Posterior cingulate gyrus (tissue), 11 donors: ENCODE measurements at regions not wholly inside any gene's neighbourhood (a gene's known extent, or its start where the extent isn't known, plus 50 kb on each side); places are given as distances from the start of the nearest gene placed in this dataset.
"Not testable (repeated sequence)": the region's sequence is repeated elsewhere in the genome, so short reads cannot be mapped to it uniquely, and the experiment has no call there.

ENCODE experiments used
- DNase-seq, 10 donors: peaks; one replicate each; pipeline versions ENCODE4 v3.0.0 to v3.0.0-alpha.2; 2020 to 2021; ENCODE audit warnings: mixed read lengths in 3 of 10
- intact Hi-C: fragments of 100-400 bp; cut with DNase I; formaldehyde crosslinking; loops from one replicate; pipeline ENCODE4 v1.15.1; 2023

- no peak for DNase-seq
- intact Hi-C loops = no loop called here
Measured at GRCh38 chr5:92560698-92561401, 1020.2 kb downstream of the NR2F1-AS1 start.

- intact Hi-C loops = no loop called here
- no peak for DNase-seq
Measured at GRCh38 chr5:92559781-92560180, 1021.2 kb downstream of the NR2F1-AS1 start.

GRCh38 chr5:92559331-92559730 is 1021.7 kb downstream of the NR2F1-AS1 start:
- DNase-seq = no peak
- intact Hi-C loops = no loop called here

- DNase-seq = no peak
- intact Hi-C loops = no loop called here
Measured at GRCh38 chr5:92556747-92557146, 1024.3 kb downstream of the NR2F1-AS1 start.

- no peak for DNase-seq
- intact Hi-C loops = no loop called here
Measured at GRCh38 chr5:92554447-92555085, 1026.5 kb downstream of the NR2F1-AS1 start.

GRCh38 chr5:92553326-92553725 is 1027.7 kb downstream of the NR2F1-AS1 start:
- intact Hi-C loops = no loop called here
- no peak for DNase-seq

GRCh38 chr5:92552206-92553160 is 1028.5 kb downstream of the NR2F1-AS1 start:
- no peak for DNase-seq
- intact Hi-C loops = no loop called here

GRCh38 chr5:92548346-92548745 is 1032.7 kb downstream of the NR2F1-AS1 start:
- intact Hi-C loops = no loop called here

GRCh38 chr5:92544596-92544995 is 1036.4 kb downstream of the NR2F1-AS1 start:
- intact Hi-C loops = no loop called here

More at GRCh38 chr5:92548346-92548745, 1032.7 kb downstream of the NR2F1-AS1 start:
- no peak for DNase-seq

GRCh38 chr5:92544036-92544435 is 1037.0 kb downstream of the NR2F1-AS1 start:
- intact Hi-C loops = no loop called here
- no peak for DNase-seq

More at GRCh38 chr5:92544596-92544995, 1036.4 kb downstream of the NR2F1-AS1 start:
- no peak for DNase-seq

- intact Hi-C loops = no loop called here
- DNase-seq = no peak
Measured at GRCh38 chr5:92543201-92543600, 1037.8 kb downstream of the NR2F1-AS1 start.

GRCh38 chr5:92542017-92542416 is 1039.0 kb downstream of the NR2F1-AS1 start:
- intact Hi-C loops, DNase-seq: not testable (repeated sequence)

- DNase-seq = no peak
- intact Hi-C loops = no loop called here
Measured at GRCh38 chr5:92527311-92528078, 1053.5 kb downstream of the NR2F1-AS1 start.

GRCh38 chr5:92525131-92525530 is 1055.9 kb downstream of the NR2F1-AS1 start:
- DNase-seq = no peak
- intact Hi-C loops = no loop called here

- intact Hi-C loops = no loop called here
- DNase-seq = no peak
Measured at GRCh38 chr5:92519811-92520632, 1061.0 kb downstream of the NR2F1-AS1 start.

GRCh38 chr5:92518318-92518904 is 1062.6 kb downstream of the NR2F1-AS1 start:
- no peak for DNase-seq
- intact Hi-C loops = no loop called here

- no peak for DNase-seq
- intact Hi-C loops = no loop called here
Measured at GRCh38 chr5:92514896-92515295, 1066.1 kb downstream of the NR2F1-AS1 start.

- intact Hi-C loops = no loop called here
- no peak for DNase-seq
Measured at GRCh38 chr5:92513067-92513466, 1068.0 kb downstream of the NR2F1-AS1 start.

- DNase-seq = no peak
- intact Hi-C loops = no loop called here
Measured at GRCh38 chr5:92508271-92508670, 1072.7 kb downstream of the NR2F1-AS1 start.
